D721Med (cell line): ENCODE measurements at regions not wholly inside any gene's neighbourhood (a gene's known extent, or its start where the extent isn't known, plus 50 kb on each side); places are given as distances from the start of the nearest gene placed in this dataset.
A peak's percentile ranks its signal among the peaks of the same experiment; 100 is the strongest.

Source experiments
- DNase-seq: peaks from one replicate; pipeline ENCODE4 v3.0.0; 2011; ENCODE audit warnings: low spot score; ENCODE audit not compliant: insufficient read length
- FAIRE-seq: peaks from 2 replicates; lab custom pipeline; 2011; peaks lifted over from hg19 to GRCh38; lab: Jason Lieb, UNC
- CTCF ChIP-seq: IDR thresholded peaks from 2 replicates; pipeline ENCODE4 v1.5.1; 2012; ENCODE audit warnings: mild to moderate bottlenecking, control low read depth; ENCODE audit not compliant: insufficient read depth; ENCODE audit errors: missing control alignments

GRCh38 chr14:80356413-80356812 is 145.1 kb upstream of the DIO2 start:
- TF ChIP-seq CTCF: peak; percentile 8
- no peak for FAIRE-seq
- DNase-seq: no peak

- no peak for DNase-seq
- TF ChIP-seq CTCF: no peak
- FAIRE-seq: no peak
These were observed 143.7 kb upstream of the DIO2 start for GRCh38 chr14:80354860-80355581.

GRCh38 chr14:80352471-80352870 is 141.2 kb upstream of the DIO2 start:
- DNase-seq: no peak
- FAIRE-seq: no peak
- no peak for TF ChIP-seq CTCF

GRCh38 chr14:80350707-80351106 is 139.4 kb upstream of the DIO2 start:
- FAIRE-seq (no peak), DNase-seq (no peak)
- TF ChIP-seq CTCF: no peak

- DNase-seq (no peak), FAIRE-seq (no peak)
- no peak for TF ChIP-seq CTCF
These were observed 135.1 kb upstream of the DIO2 start for GRCh38 chr14:80346395-80346794.

- no peak for FAIRE-seq
- TF ChIP-seq CTCF: no peak
- DNase-seq: no peak
These were observed 132.9 kb upstream of the DIO2 start for GRCh38 chr14:80344208-80344607.

- no peak for TF ChIP-seq CTCF
- DNase-seq (no peak), FAIRE-seq (no peak)
These were observed 125.4 kb upstream of the DIO2 start for GRCh38 chr14:80336608-80337106.
